Stimulated activated CD4-positive, alpha-beta T cell treated with anti-CD3 and anti-CD28 coated beads, Interleukin-12 subunit alpha, Interleukin-12 subunit beta, amount 100 ng/mL, for 48 hours (primary cell): ENCODE measurements at regions not wholly inside any gene's neighbourhood (a gene's known extent, or its start where the extent isn't known, plus 50 kb on each side); places are given as distances from the start of the nearest gene placed in this dataset.

Experiments used
- DNase-seq, 3 donors: peaks; one replicate each; pipeline ENCODE4 v3.0.0-alpha.2; 2020; ENCODE audit warnings: low read depth in 2 of 3, low spot score in 1 of 3

DNA sequence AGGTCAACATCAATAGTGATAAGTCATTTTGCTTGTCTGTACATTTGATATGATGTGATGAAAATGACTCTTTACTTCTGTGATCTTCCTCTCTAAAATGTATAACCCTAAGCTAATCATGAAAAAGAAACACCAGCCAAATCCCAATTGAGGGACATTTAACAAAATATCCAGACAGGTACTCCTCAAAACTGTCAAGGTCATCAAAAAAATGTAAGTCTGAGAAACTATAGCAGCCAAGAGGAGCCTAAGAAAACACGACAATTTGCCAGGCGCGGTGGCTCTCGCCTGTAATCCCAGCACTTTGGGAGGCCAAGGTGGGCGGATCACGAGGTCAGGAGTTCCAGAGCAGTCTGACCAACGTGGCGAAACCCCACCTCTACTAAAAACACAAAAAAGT, 708.5 kb upstream of the ID4 start:
- no peak for DNase-seq

DNA sequence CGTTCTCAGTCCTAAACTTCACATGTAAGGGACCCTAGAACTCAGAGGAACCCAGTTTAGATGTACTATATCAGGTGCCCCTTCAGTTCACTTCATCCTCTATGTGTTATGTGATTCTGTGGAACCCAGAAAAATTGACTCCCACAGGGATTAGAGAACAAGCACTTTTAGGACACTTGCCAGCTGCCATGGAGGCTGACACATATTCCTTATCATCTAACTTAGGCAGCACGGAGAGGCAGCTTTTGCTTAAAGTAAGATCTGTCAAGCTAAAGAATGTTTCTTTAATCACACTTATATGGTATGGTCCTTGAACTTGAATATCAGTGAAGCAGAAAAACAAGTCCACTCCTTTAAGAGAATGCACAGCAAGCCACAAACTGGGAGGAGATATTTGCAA, 701.5 kb upstream of the ID4 start:
- DNase-seq, result no peak

DNA sequence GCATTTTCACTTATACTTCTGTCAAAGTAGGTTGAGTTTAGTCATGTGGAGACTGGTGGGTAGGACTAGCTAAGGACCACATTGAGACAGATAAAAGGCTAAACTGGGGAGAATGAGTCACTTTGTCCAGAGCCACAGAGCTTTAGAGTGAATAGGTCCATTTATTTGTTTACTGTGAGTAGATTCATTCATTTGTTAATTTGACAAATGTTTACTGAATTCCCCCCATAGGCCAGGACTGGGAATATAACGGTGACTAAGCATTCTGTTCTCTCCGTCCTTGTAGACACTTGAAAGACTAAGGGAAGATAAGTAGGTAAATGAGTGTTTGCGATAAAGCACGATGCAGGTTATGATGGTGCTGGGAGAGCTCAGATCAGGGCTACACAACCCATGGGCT, 699.7 kb upstream of the ID4 start:
- DNase-seq, result no peak

DNA sequence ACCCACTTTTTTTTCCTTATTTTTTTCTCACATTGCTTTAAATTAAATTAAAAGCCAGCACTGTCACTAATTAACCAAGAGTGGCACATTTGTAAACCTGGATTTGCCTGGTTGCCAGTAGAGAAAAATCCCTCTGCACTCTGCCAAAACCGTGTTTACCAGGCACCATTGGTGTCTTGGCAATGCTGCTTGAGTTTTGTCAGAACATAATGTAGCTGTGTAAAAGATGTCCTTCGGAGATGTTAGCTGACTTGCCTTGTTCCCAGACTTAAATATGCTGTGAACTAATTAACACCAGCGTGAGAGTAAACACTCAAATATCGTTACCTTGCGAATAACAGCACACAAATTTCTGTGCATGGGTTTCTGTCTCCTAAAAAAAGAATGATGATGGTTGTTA, 694.9 kb upstream of the ID4 start:
- DNase-seq, result no peak

DNA sequence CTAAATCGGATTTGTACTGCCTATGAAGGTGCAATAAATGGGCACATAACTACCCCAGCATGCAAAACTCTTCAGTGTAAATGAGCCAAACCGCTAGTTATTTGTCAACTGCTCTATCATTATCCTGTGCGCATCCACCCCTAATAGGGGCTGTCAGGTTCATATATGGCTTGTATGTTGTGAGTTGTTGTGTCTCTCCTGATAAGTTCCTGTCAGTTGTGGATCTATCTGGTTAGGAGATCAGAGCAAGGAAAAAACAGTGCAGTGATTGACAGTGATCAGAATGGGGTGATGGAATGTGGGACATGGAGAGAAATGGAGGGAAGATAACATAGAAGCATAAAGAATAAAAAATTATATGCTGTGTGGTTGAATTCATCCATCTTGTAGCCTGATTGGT, 686.9 kb upstream of the ID4 start:
- no peak for DNase-seq

DNA sequence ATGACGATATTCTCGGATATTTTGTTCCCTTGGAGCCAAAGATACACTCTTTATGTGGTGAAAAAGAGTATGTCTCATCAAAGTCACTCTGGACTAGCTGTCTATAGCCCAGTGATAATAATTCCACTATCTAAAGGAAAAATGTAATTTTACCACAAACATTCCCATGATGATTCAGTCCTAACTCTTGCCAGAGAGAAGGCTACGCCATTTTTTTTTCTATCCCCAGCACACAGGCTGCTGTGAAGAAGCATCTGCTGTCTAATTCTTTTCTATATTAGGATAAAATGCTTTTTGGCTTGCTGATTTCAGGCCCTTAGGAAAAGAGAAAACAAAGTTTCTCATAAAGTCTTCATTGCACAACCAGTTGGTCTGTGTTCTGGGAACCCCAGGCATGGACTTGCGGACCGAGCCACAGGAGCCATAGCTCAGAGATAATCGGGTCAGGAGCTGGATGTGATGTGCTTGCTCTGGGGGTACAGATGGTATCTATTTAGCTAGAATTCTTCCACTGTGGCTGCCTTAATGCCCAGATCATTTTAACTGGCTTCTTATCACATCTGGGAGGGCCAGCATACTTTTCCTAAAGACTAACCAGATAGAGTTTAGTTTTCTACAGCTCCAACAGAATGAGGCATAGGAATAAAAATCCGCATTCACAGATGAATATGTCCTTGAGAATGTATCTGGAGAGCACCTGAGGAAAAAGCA, 683.7 kb upstream of the ID4 start:
- no peak for DNase-seq

DNA sequence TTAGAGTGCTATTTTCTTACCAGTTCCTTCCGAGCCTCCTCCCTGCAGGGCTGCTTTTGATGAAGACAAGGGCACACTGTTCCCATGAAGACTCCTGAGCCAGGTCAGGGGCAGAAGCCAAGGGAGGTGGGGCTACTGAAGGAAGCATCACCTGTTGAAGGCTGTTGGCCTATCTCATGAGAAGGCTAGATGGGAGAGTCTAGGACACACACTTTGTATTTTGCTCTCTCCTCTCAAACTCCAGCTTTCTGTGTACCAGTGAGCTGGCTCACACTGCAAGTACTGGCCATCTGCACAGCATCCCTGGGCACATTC, 683.2 kb upstream of the ID4 start:
- no peak for DNase-seq

DNA sequence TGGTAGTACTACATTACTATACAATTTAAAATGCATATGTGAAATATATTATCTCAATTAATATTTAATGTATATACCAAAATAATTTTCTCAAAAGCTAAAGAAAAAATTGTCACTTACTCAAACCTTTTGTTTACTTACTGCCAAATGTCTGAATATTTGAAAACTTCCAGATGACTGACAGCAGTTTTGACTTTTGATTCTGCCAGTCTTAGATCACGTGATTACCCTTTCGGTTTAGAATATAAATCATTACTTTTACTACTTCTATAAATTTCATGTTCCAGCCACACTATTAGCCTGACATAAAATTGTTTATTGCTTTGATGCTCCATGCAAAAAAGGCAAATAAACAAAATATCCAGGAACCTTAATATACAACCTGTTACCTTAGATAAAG, 680.7 kb upstream of the ID4 start:
- DNase-seq, result no peak

DNA sequence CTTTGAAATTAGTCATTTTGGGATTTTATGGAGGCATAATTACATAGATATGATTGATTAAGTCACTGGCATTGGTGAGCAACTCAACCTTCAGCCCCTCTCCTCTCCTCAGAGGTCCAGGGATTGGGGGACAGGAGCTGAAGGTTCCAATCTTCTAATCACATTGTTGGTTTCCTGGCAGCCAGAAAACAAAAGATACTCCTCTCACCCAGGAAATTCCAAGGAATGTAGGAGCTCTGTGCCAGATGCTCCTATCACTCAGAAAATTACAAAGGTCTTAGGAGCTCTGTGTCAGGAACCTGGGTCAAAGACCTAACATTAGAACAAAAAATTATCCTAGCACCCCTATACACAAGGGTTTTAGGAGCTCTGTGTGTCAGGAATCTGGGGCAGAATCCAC, 679.7 kb upstream of the ID4 start:
- DNase-seq, result no peak

DNA sequence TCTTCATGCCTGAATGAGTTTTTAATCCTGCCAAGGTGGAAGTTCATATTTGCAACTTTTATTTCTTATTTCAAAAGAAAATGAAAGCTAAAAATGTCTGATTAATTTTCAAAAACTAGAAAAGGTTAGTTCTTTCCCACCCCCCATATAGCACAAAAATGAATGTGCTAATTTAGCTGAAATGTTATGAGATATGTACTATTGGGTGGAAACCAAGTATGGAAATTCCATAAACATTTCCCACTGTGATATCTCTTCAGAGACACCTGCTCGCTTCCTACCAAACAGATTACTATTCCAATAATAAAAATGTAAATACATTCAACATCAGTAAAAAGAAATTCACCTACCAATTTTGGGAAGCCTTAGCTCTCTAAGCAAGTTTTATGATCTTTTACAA, 678.6 kb upstream of the ID4 start:
- no peak for DNase-seq

DNA sequence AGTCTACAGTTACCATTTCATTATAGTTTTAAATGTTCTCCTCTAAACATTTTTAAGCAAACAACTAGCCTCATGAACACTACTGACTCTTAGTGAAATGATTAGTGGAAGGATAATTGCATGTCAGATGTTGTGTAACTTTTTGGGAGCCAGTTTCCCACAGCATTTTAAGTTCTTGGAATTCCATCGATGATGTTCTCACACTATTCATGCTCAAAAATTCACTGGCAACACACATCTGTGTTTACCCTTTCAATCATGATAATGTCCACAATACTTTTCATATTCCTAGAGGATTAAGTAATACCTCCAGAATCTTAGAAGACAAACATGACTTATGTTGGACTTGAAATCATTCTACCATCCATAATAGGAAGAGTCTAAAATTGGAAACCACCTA, 678.1 kb upstream of the ID4 start:
- no peak for DNase-seq

DNA sequence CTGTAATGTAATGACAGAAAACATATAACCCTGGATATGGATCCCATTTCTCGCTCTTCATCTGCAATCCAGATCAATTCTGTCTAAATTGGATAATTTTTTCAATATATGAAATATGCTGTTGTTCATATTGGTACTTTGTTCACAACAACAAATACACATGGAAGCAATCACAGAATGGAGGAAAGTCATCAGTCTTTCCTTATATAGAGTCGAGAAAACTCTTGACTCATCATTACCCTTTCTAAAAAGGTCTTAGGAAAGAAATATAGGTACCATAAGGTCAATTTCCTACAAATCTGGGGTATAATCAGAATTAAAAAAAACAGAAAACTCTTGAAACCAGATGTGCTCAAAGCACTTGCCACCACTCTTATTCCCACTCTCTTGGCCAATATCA, 677.6 kb upstream of the ID4 start:
- no peak for DNase-seq

DNA sequence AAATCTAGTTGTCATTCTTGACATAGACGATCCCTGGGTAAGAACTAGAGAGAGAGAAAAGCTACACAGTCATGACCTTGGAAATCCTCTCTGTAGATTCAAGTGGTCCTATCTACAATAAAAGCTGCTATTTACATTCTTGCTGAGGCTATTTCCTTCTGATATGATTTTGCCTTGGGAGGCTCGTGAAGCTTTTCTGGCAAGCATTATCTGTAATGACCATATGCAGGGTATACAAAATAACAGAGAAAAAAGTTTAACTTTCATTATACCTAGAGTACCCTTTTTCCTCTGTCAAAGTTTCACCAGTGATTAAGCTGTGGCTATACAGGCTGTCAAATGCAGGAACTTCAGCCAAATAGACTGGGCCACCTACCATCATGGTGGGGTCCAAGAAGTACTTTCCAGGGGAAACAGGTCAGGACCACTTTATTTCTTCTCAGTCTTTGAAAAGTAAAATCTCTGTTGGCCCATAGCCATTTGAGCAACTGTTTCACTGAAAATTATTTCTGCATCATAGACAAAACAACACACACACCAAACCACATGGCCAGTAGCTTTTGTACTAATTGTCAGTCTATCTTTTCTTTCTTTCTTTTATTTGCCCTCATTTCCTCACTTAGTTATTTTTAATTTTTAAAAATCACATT, 677.0 kb upstream of the ID4 start:
- no peak for DNase-seq

DNA sequence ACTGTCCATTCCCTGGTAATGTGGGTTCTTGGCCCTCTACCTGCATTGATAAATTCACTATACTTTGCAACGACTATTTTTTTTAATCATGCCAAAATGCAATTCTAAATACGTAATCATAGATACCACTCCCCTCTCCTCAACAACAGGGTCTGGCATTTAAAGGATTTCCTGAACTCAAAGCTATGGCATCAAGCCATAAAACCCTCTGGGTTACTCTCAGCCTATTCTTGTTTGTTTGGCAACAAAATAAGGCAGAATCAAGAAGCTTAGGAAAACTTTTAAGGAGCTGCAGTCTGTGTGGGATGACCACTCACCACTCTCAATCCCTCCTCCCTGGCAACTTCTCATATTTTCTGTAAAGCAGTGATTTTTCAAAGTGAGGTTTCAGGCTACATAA, 669.9 kb upstream of the ID4 start:
- no peak for DNase-seq

DNA sequence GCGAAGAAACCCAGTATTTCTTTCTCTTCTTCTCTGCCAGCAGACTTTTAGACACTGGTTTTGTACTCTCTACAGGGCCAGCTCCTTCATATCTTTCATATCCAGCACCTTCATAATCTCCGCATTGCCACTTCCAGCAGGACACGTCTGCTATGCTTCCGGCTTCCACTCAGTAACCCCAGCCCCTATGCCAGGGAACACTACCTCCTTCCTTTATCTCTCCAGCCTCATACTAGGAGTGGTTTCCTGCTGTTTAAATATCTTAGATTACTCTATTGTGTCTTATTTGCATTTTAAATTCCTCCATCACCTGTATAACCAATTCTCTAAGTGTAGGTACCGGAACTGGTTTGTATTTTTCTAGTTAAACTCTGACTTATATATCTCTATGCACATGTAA, 667.8 kb upstream of the ID4 start:
- no peak for DNase-seq

DNA sequence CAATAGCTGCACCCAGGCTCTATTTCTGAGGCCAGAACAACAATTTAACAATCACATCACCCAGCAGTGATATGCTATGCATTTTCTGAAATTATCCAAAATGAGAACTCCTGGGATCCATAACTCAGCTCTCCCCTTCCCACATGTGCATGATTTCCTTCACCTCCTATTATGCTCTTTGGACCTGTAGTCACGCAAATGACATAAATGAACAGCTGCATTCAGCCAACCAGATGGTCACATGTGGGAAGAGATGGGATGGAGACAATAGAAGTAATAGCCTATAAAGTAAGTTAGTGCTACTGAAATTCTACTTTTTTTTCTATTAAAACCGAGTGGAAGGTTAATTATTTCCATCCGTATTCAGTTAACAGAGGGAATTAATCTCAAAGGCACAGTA, 662.1 kb upstream of the ID4 start:
- DNase-seq, result no peak

DNA sequence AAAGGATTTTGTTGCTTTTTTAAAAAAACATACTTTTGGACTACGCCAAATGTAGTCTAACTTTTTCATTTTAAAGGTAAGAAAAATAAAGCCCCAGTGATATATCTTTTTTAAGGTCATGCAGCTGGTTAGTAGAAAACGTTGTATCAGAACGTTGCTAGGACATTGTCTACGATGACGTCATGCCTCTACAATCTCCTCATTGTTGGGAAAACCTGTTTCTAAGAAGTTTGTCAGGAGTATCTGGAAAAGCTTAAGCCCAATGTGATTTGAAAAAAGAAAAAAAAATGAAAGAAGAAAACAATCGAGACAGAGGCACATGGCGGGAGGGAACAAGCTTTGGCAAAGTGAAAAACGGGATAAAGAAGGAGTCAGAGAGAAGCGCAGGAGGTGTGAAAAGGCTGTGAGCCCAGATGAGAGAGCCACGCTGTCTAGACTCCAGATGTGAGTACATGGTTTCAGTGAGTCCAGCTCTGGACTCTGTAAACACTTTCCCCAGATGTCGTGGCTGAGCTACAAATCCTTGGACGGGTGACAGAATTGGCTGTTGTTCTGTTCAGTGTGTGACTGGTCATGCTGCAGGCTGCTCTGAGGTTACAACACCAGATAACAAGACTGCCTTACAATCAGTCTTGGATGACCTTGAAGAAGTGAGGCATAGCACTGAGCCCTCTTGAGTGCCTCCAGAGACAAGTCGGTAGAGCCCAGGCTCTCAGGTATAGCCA, 656.7 kb upstream of the ID4 start:
- DNase-seq, result no peak

DNA sequence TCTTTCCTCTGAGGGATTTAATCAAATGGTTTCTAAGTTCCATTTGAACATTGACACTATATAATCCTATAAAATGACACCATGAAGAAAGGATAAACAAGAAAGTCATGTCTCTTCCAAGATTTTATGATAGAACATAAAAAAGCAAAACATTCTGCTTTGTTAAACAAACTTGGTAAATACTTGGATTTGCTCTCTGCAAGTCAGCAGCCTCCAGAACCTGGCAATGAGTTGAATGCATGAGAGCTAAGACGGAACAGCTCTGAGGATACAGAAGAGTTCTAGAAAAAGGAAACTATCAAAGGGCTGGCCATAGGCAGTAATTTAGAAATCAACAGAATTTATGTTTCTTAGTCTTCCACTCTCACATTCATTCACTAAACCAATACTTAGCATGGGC, 656.0 kb upstream of the ID4 start:
- no peak for DNase-seq

DNA sequence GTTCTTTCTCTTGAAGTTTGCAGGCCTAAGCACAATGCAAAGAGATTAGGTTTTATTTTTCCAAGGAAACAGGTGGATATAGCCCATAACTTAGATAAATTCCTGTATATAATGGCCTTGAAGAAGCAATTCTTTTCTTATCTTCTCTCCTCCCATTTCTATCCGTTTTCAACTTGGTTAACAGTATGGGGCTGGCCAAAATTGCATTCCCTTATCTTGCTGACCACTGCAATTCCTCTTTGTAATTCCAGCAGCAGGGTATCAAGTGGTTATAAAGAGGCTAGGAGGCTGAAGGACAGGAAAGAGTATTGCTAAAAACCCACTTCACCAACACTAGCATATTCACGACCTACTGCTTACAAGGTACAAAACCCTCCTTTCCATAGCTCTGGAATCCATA, 643.5 kb upstream of the ID4 start:
- no peak for DNase-seq

DNA sequence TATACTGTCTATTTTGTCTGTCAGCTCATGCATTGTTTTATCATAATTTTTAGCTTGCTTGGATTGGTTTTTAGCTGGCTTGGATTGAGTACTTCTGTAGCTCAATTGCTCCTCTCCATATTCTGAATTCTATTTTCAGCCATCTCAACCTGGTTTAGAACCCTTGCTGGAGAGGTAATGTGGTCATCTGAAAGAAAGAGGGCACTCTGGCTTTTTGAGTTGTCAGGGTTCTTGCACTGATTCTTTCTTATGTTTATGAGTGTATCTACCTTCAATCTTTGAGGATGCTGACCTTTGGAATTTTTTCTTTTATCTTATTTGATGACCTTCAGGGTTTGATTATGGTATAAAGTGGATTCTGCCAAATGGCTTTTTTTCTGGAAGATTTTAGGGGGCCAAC, 632.7 kb upstream of the ID4 start:
- DNase-seq, result no peak

DNA sequence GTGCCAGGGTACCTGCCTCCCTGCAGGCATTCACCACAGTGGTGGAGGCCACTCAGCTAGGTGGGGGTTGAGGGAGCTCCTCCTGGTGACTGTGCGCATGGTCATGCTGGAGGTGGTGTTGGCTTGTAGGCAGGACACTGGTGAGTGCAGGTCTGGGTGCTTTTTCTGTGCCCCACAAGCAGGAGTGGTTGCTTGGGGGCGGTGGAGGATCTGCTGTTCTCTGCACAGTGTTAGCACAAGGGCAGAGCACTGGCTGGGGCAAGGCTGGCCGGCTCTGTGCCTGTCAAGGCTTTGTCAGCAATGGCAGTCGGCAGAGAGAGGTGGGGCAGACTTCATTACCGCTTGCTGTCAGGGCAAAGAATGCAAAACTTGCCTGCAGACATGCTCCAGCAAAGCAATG, 632.1 kb upstream of the ID4 start:
- DNase-seq, result no peak

DNA sequence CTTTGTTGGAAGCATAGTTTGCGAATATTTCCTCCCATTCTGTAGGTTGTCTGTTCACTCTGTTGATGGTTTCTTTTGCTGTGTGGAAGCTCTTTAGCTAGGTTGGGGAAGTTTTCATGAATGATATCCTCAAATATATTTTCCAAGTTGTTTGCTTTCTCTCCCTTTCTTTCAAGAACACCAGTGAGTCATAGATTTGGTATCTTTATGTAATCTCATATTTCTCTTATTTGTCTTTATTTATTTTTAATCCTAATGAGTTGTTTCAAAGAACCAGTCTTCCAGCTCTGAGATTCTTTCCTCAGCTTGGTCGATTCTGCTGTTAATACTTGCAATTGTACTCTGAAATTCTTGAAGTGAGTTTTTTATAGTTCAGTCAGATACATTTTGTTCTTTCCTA, 628.0 kb upstream of the ID4 start:
- DNase-seq, result no peak
